MM.1S (cell line): ENCODE measurements at regions not wholly inside any gene's neighbourhood (a gene's known extent, or its start where the extent isn't known, plus 50 kb on each side); places are given as distances from the start of the nearest gene placed in this dataset.

Source experiments
- EZH2 ChIP-seq: fragments of 300-600 bp; sonication (generic); optimal IDR thresholded peaks from 2 replicates; pipeline ENCODE3; 2017; ENCODE audit warnings: low read depth, mild to moderate bottlenecking, antibody characterized with exemption, low read length, mixed read lengths
- TF ChIP-seq, protein P1 (sequence below): fragments of 300-600 bp; sonication (generic); IDR thresholded peaks from 2 replicates; pipeline ENCODE4 v1.5.1; 2016; ENCODE audit warnings: antibody characterized with exemption, low read length, mixed read lengths

GRCh38 chr13:105255472-105255871 lies 1280.0 kb downstream of the EFNB2 start:
- no peak for TF ChIP-seq EZH2
- TF ChIP-seq, protein P1, sequence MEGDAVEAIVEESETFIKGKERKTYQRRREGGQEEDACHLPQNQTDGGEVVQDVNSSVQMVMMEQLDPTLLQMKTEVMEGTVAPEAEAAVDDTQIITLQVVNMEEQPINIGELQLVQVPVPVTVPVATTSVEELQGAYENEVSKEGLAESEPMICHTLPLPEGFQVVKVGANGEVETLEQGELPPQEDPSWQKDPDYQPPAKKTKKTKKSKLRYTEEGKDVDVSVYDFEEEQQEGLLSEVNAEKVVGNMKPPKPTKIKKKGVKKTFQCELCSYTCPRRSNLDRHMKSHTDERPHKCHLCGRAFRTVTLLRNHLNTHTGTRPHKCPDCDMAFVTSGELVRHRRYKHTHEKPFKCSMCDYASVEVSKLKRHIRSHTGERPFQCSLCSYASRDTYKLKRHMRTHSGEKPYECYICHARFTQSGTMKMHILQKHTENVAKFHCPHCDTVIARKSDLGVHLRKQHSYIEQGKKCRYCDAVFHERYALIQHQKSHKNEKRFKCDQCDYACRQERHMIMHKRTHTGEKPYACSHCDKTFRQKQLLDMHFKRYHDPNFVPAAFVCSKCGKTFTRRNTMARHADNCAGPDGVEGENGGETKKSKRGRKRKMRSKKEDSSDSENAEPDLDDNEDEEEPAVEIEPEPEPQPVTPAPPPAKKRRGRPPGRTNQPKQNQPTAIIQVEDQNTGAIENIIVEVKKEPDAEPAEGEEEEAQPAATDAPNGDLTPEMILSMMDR: no peak
